ENCODE measurements at regions not wholly inside any gene's neighbourhood (a gene's known extent, or its start where the extent isn't known, plus 50 kb on each side); places are given as distances from the start of the nearest gene placed in this dataset.
"Not testable (repeated sequence)": the region's sequence is repeated elsewhere in the genome, so short reads cannot be mapped to it uniquely, and the experiment has no call there.

GRCh38 chr9:22231309-22231708 lies 215.3 kb upstream of the DMRTA1 start:
- CTCF ChIA-PET; POLR2A ChIA-PET; DNase-seq; H3K36me3 Mint-ChIP-seq; H3K4me1 Mint-ChIP-seq; ATAC-seq; H3K27ac ChIP-seq (ENCODE audit: low read depth, low read length); H3K4me3 ChIP-seq (ENCODE audit: low read length); H3K27ac Mint-ChIP-seq; H3K27me3 ChIP-seq (ENCODE audit: control insufficient read depth in 2 of 2, insufficient read depth in 2 of 2, low read length in 2 of 2); H3K36me3 ChIP-seq (ENCODE audit: control insufficient read depth in 2 of 3, insufficient read depth in 3 of 3, low read length in 3 of 3); H3K4me1 ChIP-seq (ENCODE audit: control insufficient read depth in 2 of 2, insufficient read depth in 2 of 2, low read length in 2 of 2); H3K4me3 Mint-ChIP-seq; H3K9me3 ChIP-seq (ENCODE audit: control insufficient read depth in 2 of 3, low read length in 3 of 3): not testable (repeated sequence)
- intact Hi-C loops (cut with micrococcal nuclease): loop anchor here in 1 of 2 donors (10.0 kb wide), 1 partner anchor 237 kb away; the partner anchor contains the start of genes CDKN2A and CDKN2B-AS1
- Mint-ChIP-seq H3K9me3 (peaks cover 0 to 18% (median 10%) of the 10 kb centered on the region in 11 donors), H3K27me3 (peaks cover 0 to 46% (median 13%) of the 10 kb centered on the region in 5 donors)

DNA sequence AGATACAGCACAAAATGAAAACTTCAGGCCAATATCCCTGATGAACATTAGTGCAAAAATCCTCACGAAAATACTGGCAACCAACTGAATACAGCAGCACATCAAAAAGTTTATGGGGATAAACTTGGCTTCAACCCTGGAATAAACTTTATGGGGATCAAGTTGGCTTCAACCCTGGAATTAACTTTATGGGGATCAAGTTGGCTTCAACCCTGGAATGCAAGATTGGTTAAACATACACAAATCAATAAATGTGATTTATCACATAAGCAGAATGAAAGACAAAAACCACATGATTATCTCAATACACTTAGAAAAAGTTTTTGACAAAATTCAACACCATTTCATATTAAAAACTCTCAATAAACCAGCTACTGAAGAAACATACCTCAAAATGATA lies 213.7 kb upstream of the DMRTA1 start:
- Mint-ChIP-seq H3K27me3 (peaks cover 0 to 50% (median 8%) of the 10 kb centered on the region in 5 donors), H3K9me3 (peaks cover 0 to 18% (median 10%) of the 10 kb centered on the region in 11 donors), H3K4me1 (peaks cover 0 to 9% (median 7%) of the 10 kb centered on the region in 7 donors), H3K4me3 (no peak overlapping the region), H3K27ac (no peak overlapping the region), H3K36me3 (peaks cover 0 to 1% (median 0%) of the 10 kb centered on the region in 5 donors)
- Histone ChIP-seq H3K36me3 (ENCODE audit: control insufficient read depth in 2 of 3, insufficient read depth in 3 of 3, low read length in 3 of 3) (no peaks in the 10 kb centered on the region), H3K27me3 (ENCODE audit: control insufficient read depth in 2 of 2, insufficient read depth in 2 of 2, low read length in 2 of 2) (no peaks in the 10 kb centered on the region), H3K4me1 (ENCODE audit: control insufficient read depth in 2 of 2, insufficient read depth in 2 of 2, low read length in 2 of 2) (no peaks in the 10 kb centered on the region), H3K27ac (ENCODE audit: low read depth, low read length) (no peak overlapping the region), H3K4me3 (ENCODE audit: low read length) (no peak overlapping the region), H3K9me3 (ENCODE audit: control insufficient read depth in 2 of 3, low read length in 3 of 3) (no peaks in the 10 kb centered on the region)
- CTCF ChIA-PET: no interaction called here
- POLR2A ChIA-PET: no interaction called here
- intact Hi-C loops (cut with micrococcal nuclease): loop anchor here in 1 of 2 donors (10.0 kb wide), 1 partner anchor 238 kb away; the partner anchor contains the start of genes CDKN2A and CDKN2B-AS1
- ATAC-seq (no peak), DNase-seq (no peak)

GRCh38 chr9:22237497-22238363 lies 208.9 kb upstream of the DMRTA1 start:
- DNase-seq: no peak
- peaks cover 0 to 35% (median 21%) of the 10 kb centered on the region in 7 donors for H3K4me1 Mint-ChIP-seq
- Histone ChIP-seq H3K27me3 (ENCODE audit: control insufficient read depth in 2 of 2, insufficient read depth in 2 of 2, low read length in 2 of 2) (no peaks in the 10 kb centered on the region), H3K27ac (ENCODE audit: low read depth, low read length) (no peak overlapping the region), H3K4me1 (ENCODE audit: control insufficient read depth in 2 of 2, insufficient read depth in 2 of 2, low read length in 2 of 2) (no peaks in the 10 kb centered on the region), H3K36me3 (ENCODE audit: control insufficient read depth in 2 of 3, insufficient read depth in 3 of 3, low read length in 3 of 3) (no peaks in the 10 kb centered on the region), H3K4me3 (ENCODE audit: low read length) (no peak overlapping the region), H3K9me3 (ENCODE audit: control insufficient read depth in 2 of 3, low read length in 3 of 3) (no peaks in the 10 kb centered on the region)
- H3K27ac Mint-ChIP-seq: peak overlapping the region in 1 of 9 donors; percentile 65
- ATAC-seq: no peak
- intact Hi-C loops (cut with micrococcal nuclease): loop anchor here (1.0 to 10.0 kb wide), 4 partner anchors 60 to 423 kb away; partner anchors contain the start of genes CDKN2A (in 1 of the 2) and CDKN2B-AS1 (in 1 of the 2)
- H3K36me3 Mint-ChIP-seq: no peaks in the 10 kb centered on the region
- peaks cover 0 to 3% (median 0%) of the 10 kb centered on the region in 11 donors for H3K9me3 Mint-ChIP-seq
- ChIA-PET CTCF (interaction anchor here (0.9 kb wide), 1 partner anchor 12 kb away, joined by 3 read pairs; no protein-coding TSS in a partner anchor), POLR2A (no interaction called here)
- H3K27me3 Mint-ChIP-seq: peaks cover 0 to 59% (median 5%) of the 10 kb centered on the region in 5 donors
- H3K4me3 Mint-ChIP-seq: no peak overlapping the region

GRCh38 chr9:22238809-22239684 lies 207.6 kb upstream of the DMRTA1 start:
- POLR2A ChIA-PET: no interaction called here
- Histone ChIP-seq H3K9me3 (ENCODE audit: control insufficient read depth in 2 of 3, low read length in 3 of 3) (no peaks in the 10 kb centered on the region), H3K4me3 (ENCODE audit: low read length) (no peak overlapping the region), H3K4me1 (ENCODE audit: control insufficient read depth in 2 of 2, insufficient read depth in 2 of 2, low read length in 2 of 2) (no peaks in the 10 kb centered on the region), H3K36me3 (ENCODE audit: control insufficient read depth in 2 of 3, insufficient read depth in 3 of 3, low read length in 3 of 3) (no peaks in the 10 kb centered on the region), H3K27ac (ENCODE audit: low read depth, low read length) (no peak overlapping the region), H3K27me3 (ENCODE audit: control insufficient read depth in 2 of 2, insufficient read depth in 2 of 2, low read length in 2 of 2) (no peaks in the 10 kb centered on the region)
- no peak for ATAC-seq
- Mint-ChIP-seq H3K36me3 (no peaks in the 10 kb centered on the region), H3K4me3 (peak overlapping the region in 1 of 10 donors; percentile 26), H3K9me3 (peaks cover 0 to 3% (median 0%) of the 10 kb centered on the region in 11 donors), H3K4me1 (peaks cover 0 to 35% (median 21%) of the 10 kb centered on the region in 7 donors), H3K27ac (no peak overlapping the region), H3K27me3 (peaks cover 0 to 55% (median 0%) of the 10 kb centered on the region in 5 donors)
- intact Hi-C loops (cut with micrococcal nuclease): loop anchor here (1.0 to 10.0 kb wide), 4 partner anchors 62 to 425 kb away; partner anchors contain the start of genes CDKN2A (in 1 of the 2) and CDKN2B-AS1 (in 1 of the 2)
- peak in 1 of 9 donors; percentile 14 for DNase-seq
- CTCF ChIA-PET: interaction anchor here (0.6 to 0.9 kb wide), 4 partner anchors 11 to 425 kb away, joined by 3 to 5 read pairs (median 4); no protein-coding TSS in a partner anchor

DNA sequence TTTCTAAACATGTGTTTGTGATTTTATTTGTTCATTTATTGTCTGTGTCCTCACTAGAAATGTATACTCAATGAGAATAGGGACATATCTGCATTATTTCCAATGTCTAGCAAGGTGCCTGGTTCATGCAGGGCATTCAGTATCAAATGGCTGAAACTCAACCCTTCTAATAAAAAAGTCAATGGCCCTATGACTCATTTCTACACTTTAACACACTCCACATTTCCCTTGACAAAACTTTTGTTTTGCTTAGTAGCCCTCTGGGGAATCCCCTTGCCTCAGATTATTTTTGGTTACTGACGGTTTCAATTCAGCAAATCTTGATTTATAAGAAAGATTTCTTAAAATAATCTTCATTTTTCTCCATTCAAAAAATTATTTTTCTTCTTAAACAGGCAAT lies 206.0 kb upstream of the DMRTA1 start:
- POLR2A ChIA-PET: no interaction called here
- peak overlapping the region in 1 of 10 donors; percentile 54 for H3K4me3 Mint-ChIP-seq
- Histone ChIP-seq H3K4me1 (ENCODE audit: control insufficient read depth in 2 of 2, insufficient read depth in 2 of 2, low read length in 2 of 2) (no peaks in the 10 kb centered on the region), H3K9me3 (ENCODE audit: control insufficient read depth in 2 of 3, low read length in 3 of 3) (no peaks in the 10 kb centered on the region), H3K36me3 (ENCODE audit: control insufficient read depth in 2 of 3, insufficient read depth in 3 of 3, low read length in 3 of 3) (no peaks in the 10 kb centered on the region), H3K27me3 (ENCODE audit: control insufficient read depth in 2 of 2, insufficient read depth in 2 of 2, low read length in 2 of 2) (no peaks in the 10 kb centered on the region), H3K27ac (ENCODE audit: low read depth, low read length) (no peak overlapping the region), H3K4me3 (ENCODE audit: low read length) (no peak overlapping the region)
- ATAC-seq (no peak), DNase-seq (no peak)
- no peaks in the 10 kb centered on the region for H3K36me3 Mint-ChIP-seq
- peak overlapping the region in 1 of 9 donors; percentile 21 for H3K27ac Mint-ChIP-seq
- H3K9me3 Mint-ChIP-seq: no peaks in the 10 kb centered on the region
- peaks cover 0 to 35% (median 25%) of the 10 kb centered on the region in 7 donors for H3K4me1 Mint-ChIP-seq
- H3K27me3 Mint-ChIP-seq: peaks cover 0 to 47% (median 0%) of the 10 kb centered on the region in 5 donors
- intact Hi-C loops (cut with micrococcal nuclease): loop anchor here (1.0 to 10.0 kb wide), 5 partner anchors 116 to 426 kb away; no protein-coding TSS in a partner anchor
- CTCF ChIA-PET: no interaction called here

- intact Hi-C loops (cut with micrococcal nuclease): loop anchor here (5.0 to 10.0 kb wide), 4 partner anchors 116 to 324 kb away; no protein-coding TSS in a partner anchor
- Mint-ChIP-seq H3K36me3 (no peaks in the 10 kb centered on the region), H3K27ac (no peak overlapping the region), H3K9me3 (no peaks in the 10 kb centered on the region), H3K27me3 (peaks cover 0 to 44% (median 0%) of the 10 kb centered on the region in 5 donors), H3K4me3 (no peak overlapping the region), H3K4me1 (peaks cover 0 to 35% (median 25%) of the 10 kb centered on the region in 7 donors)
- Histone ChIP-seq H3K36me3 (ENCODE audit: control insufficient read depth in 2 of 3, insufficient read depth in 3 of 3, low read length in 3 of 3) (no peaks in the 10 kb centered on the region), H3K27ac (ENCODE audit: low read depth, low read length) (no peak overlapping the region), H3K27me3 (ENCODE audit: control insufficient read depth in 2 of 2, insufficient read depth in 2 of 2, low read length in 2 of 2) (no peaks in the 10 kb centered on the region), H3K4me3 (ENCODE audit: low read length) (no peak overlapping the region), H3K4me1 (ENCODE audit: control insufficient read depth in 2 of 2, insufficient read depth in 2 of 2, low read length in 2 of 2) (no peaks in the 10 kb centered on the region), H3K9me3 (ENCODE audit: control insufficient read depth in 2 of 3, low read length in 3 of 3) (no peaks in the 10 kb centered on the region)
- ATAC-seq (no peak), DNase-seq (no peak)
- POLR2A ChIA-PET: no interaction called here
- CTCF ChIA-PET: no interaction called here
Observed at GRCh38 chr9:22241024-22241423, 205.6 kb upstream of the DMRTA1 start.

Measured in naive thymus-derived CD4-positive, alpha-beta T cell (primary cell).